ENCODE measurements at regions not wholly inside any gene's neighbourhood (a gene's known extent, or its start where the extent isn't known, plus 50 kb on each side); places are given as distances from the start of the nearest gene placed in this dataset.

- TF ChIP-seq, protein P1, sequence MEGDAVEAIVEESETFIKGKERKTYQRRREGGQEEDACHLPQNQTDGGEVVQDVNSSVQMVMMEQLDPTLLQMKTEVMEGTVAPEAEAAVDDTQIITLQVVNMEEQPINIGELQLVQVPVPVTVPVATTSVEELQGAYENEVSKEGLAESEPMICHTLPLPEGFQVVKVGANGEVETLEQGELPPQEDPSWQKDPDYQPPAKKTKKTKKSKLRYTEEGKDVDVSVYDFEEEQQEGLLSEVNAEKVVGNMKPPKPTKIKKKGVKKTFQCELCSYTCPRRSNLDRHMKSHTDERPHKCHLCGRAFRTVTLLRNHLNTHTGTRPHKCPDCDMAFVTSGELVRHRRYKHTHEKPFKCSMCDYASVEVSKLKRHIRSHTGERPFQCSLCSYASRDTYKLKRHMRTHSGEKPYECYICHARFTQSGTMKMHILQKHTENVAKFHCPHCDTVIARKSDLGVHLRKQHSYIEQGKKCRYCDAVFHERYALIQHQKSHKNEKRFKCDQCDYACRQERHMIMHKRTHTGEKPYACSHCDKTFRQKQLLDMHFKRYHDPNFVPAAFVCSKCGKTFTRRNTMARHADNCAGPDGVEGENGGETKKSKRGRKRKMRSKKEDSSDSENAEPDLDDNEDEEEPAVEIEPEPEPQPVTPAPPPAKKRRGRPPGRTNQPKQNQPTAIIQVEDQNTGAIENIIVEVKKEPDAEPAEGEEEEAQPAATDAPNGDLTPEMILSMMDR (IDR thresholded peaks at IDR 0.05), result no peak
- no peak for TF ChIP-seq EZH2phosphoT487 (IDR thresholded peaks at IDR 0.05)
Measured at GRCh38 chr5:121109817-121110216, 645.7 kb downstream of the PRR16 start.

Data from neural progenitor cell (in vitro differentiated cells).